GM23338 (cell line): ENCODE measurements at regions not wholly inside any gene's neighbourhood (a gene's known extent, or its start where the extent isn't known, plus 50 kb on each side); places are given as distances from the start of the nearest gene placed in this dataset.
"Not testable (repeated sequence)": the region's sequence is repeated elsewhere in the genome, so short reads cannot be mapped to it uniquely, and the experiment has no call there.

Experiments used
- CREB1 ChIP-seq: fragments of 250-450 bp; sonication (Bioruptor Pico); IDR thresholded peaks from 2 replicates; pipeline ENCODE4 v1.5.0; 2020; ENCODE audit warnings: low read depth, mild to moderate bottlenecking, moderate library complexity
- CTCF ChIP-seq, 2 experiments: fragments of 200-600 bp in 1 of 2; sonication (generic) in 1 of 2; conservative IDR thresholded peaks; 2 replicates each; pipeline versions ENCODE4 v1.5.1 to v1.6.1; 2016 to 2017; ENCODE audit warnings: antibody characterized with exemption in 2 of 2, low read depth in 2 of 2, mild to moderate bottlenecking in 2 of 2, moderate library complexity in 1 of 2
- ETS1 ChIP-seq: IDR thresholded peaks from 2 replicates; pipeline ENCODE4 v1.6.1; 2016; ENCODE audit warnings: antibody characterized with exemption
- EZH2 ChIP-seq: fragments of 200-600 bp; sonication (generic); IDR thresholded peaks from one replicate; pipeline ENCODE4 v1.8.0; 2017; ENCODE audit warnings: antibody characterized with exemption, mild to moderate bottlenecking, low read depth; ENCODE audit not compliant: unreplicated experiment
- EZH2phosphoT487 ChIP-seq: fragments of 200-600 bp; sonication (generic); IDR thresholded peaks from one replicate; pipeline ENCODE4 v1.8.1; 2018; ENCODE audit warnings: antibody characterized with exemption; ENCODE audit not compliant: unreplicated experiment
- JUNB ChIP-seq: IDR thresholded peaks from one replicate; pipeline ENCODE4 v1.6.1; 2016; ENCODE audit warnings: antibody characterized with exemption; ENCODE audit not compliant: unreplicated experiment
- NANOG ChIP-seq: IDR thresholded peaks from 2 replicates; pipeline ENCODE4 v1.6.1; 2016; ENCODE audit warnings: antibody characterized with exemption, borderline replicate concordance
- POLR2AphosphoS5 ChIP-seq: IDR thresholded peaks from 2 replicates; pipeline ENCODE4 v1.6.1; 2016; ENCODE audit warnings: antibody characterized with exemption, low read depth
- REST ChIP-seq: IDR thresholded peaks from one replicate; pipeline ENCODE4 v1.6.1; 2018; ENCODE audit warnings: antibody characterized with exemption; ENCODE audit not compliant: unreplicated experiment
- STAT1 ChIP-seq: IDR thresholded peaks from one replicate; pipeline ENCODE4 v1.6.1; 2016; ENCODE audit warnings: antibody characterized with exemption; ENCODE audit not compliant: unreplicated experiment
- ZNF331 ChIP-seq: fragments of 250-450 bp; sonication (Bioruptor Pico); IDR thresholded peaks from 2 replicates; pipeline ENCODE4 v1.5.0; 2020; ENCODE audit warnings: low read depth, mild to moderate bottlenecking, moderate library complexity
- ZNF462 ChIP-seq: fragments of 250-450 bp; sonication (Bioruptor Pico); IDR thresholded peaks from 2 replicates; pipeline ENCODE4 v1.5.0; 2020; ENCODE audit warnings: mild to moderate bottlenecking, moderate library complexity

- not testable (repeated sequence) for TF ChIP-seq ZNF462 (CRISPR knock-in tag); EZH2phosphoT487; CTCF (conservative IDR thresholded peaks at IDR 0.05; ENCODE audit: low read depth in 2 of 2); POLR2AphosphoS5; EZH2; STAT1; REST; JUNB; NANOG; ZNF331 (CRISPR knock-in tag); ETS1; CREB1 (CRISPR knock-in tag)
Observed at GRCh38 chr21:5220468-5220867, 5300.9 kb upstream of the TPTE start.
